Ishikawa (cell line): ENCODE measurements at regions not wholly inside any gene's neighbourhood (a gene's known extent, or its start where the extent isn't known, plus 50 kb on each side); places are given as distances from the start of the nearest gene placed in this dataset.

Experiments
- EGR1 ChIP-seq: IDR thresholded peaks from 2 replicates; pipeline ENCODE4 v1.6.1; 2012
- EP300 ChIP-seq: IDR thresholded peaks from 2 replicates; pipeline ENCODE4 v1.6.1; 2012; ENCODE audit warnings: borderline replicate concordance
- MAX ChIP-seq: IDR thresholded peaks from 2 replicates; pipeline ENCODE4 v1.6.1; 2012
- TCF12 ChIP-seq: IDR thresholded peaks from 2 replicates; pipeline ENCODE4 v1.6.1; 2012; ENCODE audit warnings: low read depth
- TF ChIP-seq, protein P1 (sequence below): IDR thresholded peaks from 2 replicates; pipeline ENCODE4 v1.6.1; 2012; ENCODE audit warnings: low read depth, mild to moderate bottlenecking

GRCh38 chr3:178340506-178340905 lies 195.7 kb upstream of the KCNMB2 start:
- TF ChIP-seq EGR1 (no peak), EP300 (no peak), MAX (no peak), TCF12 (no peak)
- TF ChIP-seq, protein P1, sequence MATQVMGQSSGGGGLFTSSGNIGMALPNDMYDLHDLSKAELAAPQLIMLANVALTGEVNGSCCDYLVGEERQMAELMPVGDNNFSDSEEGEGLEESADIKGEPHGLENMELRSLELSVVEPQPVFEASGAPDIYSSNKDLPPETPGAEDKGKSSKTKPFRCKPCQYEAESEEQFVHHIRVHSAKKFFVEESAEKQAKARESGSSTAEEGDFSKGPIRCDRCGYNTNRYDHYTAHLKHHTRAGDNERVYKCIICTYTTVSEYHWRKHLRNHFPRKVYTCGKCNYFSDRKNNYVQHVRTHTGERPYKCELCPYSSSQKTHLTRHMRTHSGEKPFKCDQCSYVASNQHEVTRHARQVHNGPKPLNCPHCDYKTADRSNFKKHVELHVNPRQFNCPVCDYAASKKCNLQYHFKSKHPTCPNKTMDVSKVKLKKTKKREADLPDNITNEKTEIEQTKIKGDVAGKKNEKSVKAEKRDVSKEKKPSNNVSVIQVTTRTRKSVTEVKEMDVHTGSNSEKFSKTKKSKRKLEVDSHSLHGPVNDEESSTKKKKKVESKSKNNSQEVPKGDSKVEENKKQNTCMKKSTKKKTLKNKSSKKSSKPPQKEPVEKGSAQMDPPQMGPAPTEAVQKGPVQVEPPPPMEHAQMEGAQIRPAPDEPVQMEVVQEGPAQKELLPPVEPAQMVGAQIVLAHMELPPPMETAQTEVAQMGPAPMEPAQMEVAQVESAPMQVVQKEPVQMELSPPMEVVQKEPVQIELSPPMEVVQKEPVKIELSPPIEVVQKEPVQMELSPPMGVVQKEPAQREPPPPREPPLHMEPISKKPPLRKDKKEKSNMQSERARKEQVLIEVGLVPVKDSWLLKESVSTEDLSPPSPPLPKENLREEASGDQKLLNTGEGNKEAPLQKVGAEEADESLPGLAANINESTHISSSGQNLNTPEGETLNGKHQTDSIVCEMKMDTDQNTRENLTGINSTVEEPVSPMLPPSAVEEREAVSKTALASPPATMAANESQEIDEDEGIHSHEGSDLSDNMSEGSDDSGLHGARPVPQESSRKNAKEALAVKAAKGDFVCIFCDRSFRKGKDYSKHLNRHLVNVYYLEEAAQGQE = no peak
